NB4 (cell line): ENCODE measurements at regions not wholly inside any gene's neighbourhood (a gene's known extent, or its start where the extent isn't known, plus 50 kb on each side); places are given as distances from the start of the nearest gene placed in this dataset.

ENCODE experiments used
- MYC ChIP-seq: IDR thresholded peaks from 2 replicates; pipeline ENCODE4 v1.6.1; 2011; ENCODE audit warnings: low read depth, low read length
- POLR2A ChIP-seq: IDR thresholded peaks from 2 replicates; pipeline ENCODE4 v1.6.1; 2011; ENCODE audit warnings: mild to moderate bottlenecking; ENCODE audit not compliant: insufficient read length; ENCODE audit errors: extremely low read depth
- TF ChIP-seq, protein P1 (sequence below): IDR thresholded peaks from one replicate; pipeline ENCODE4 v1.5.1; 2012; ENCODE audit warnings: low read depth, low read length
- TF ChIP-seq, protein P2 (sequence below): IDR thresholded peaks from 2 replicates; pipeline ENCODE4 v1.6.1; 2011; ENCODE audit warnings: low read depth, low read length

DNA sequence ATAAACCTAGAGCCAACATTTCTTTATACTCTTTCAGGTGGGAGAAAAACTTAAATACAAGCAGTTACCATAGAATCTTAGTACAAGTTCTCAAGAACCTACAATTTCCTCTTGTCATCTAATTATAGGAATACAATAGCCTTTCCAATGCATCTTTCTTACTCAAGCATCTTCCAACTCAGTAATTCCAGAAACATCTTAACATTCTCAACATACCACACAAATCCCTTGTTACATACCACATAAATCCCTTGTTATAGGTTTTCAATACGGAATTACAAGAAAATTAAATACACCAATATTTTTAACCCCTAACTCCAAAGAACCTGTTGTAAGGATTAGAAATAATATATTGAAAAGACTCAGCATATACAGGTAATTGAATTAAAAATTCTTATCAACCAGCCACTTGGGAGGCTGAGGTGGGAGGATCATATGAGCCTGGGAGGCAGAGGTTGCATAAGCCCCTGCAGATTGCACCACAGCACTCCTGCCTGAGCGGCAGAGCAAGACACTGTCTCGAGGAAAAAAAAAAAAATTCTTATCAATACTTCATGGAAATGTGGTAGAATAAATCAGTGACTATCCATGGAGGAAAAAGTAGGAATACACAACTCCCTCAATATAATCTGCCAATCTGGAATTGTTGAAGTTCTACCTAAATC lies 127.5 kb upstream of the CCDC28A start:
- no peak for TF ChIP-seq POLR2A
- TF ChIP-seq, protein P1, sequence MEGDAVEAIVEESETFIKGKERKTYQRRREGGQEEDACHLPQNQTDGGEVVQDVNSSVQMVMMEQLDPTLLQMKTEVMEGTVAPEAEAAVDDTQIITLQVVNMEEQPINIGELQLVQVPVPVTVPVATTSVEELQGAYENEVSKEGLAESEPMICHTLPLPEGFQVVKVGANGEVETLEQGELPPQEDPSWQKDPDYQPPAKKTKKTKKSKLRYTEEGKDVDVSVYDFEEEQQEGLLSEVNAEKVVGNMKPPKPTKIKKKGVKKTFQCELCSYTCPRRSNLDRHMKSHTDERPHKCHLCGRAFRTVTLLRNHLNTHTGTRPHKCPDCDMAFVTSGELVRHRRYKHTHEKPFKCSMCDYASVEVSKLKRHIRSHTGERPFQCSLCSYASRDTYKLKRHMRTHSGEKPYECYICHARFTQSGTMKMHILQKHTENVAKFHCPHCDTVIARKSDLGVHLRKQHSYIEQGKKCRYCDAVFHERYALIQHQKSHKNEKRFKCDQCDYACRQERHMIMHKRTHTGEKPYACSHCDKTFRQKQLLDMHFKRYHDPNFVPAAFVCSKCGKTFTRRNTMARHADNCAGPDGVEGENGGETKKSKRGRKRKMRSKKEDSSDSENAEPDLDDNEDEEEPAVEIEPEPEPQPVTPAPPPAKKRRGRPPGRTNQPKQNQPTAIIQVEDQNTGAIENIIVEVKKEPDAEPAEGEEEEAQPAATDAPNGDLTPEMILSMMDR = no peak
- TF ChIP-seq, protein P2, sequence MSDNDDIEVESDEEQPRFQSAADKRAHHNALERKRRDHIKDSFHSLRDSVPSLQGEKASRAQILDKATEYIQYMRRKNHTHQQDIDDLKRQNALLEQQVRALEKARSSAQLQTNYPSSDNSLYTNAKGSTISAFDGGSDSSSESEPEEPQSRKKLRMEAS = no peak
- TF ChIP-seq MYC = no peak
